ENCODE measurements at regions not wholly inside any gene's neighbourhood (a gene's known extent, or its start where the extent isn't known, plus 50 kb on each side); places are given as distances from the start of the nearest gene placed in this dataset.
"Not testable (repeated sequence)": the region's sequence is repeated elsewhere in the genome, so short reads cannot be mapped to it uniquely, and the experiment has no call there.

GRCh38 chr6:13874191-13874549 lies 50.6 kb upstream of the RNF182 start:
- no peak for TF ChIP-seq CTCF (IDR thresholded peaks at IDR 0.05; ENCODE audit: low read depth, low read length)
- no peak for DNase-seq (ENCODE audit: extremely low read depth, low read depth)

- no peak for DNase-seq (ENCODE audit: extremely low read depth, low read depth)
- TF ChIP-seq CTCF (IDR thresholded peaks at IDR 0.05; ENCODE audit: low read depth, low read length), result peak; percentile 65
These were observed 51.2 kb upstream of the RNF182 start for GRCh38 chr6:13873288-13874190.

- DNase-seq (ENCODE audit: extremely low read depth, low read depth), result no peak
- TF ChIP-seq CTCF (IDR thresholded peaks at IDR 0.05; ENCODE audit: low read depth, low read length), result no peak
These were observed 52.1 kb upstream of the RNF182 start for GRCh38 chr6:13872681-13873080.

GRCh38 chr6:13872006-13872405 lies 52.7 kb upstream of the RNF182 start:
- DNase-seq (ENCODE audit: extremely low read depth, low read depth), result not testable (repeated sequence)

GRCh38 chr6:13870214-13870830 lies 54.4 kb upstream of the RNF182 start:
- TF ChIP-seq CTCF (IDR thresholded peaks at IDR 0.05; ENCODE audit: low read depth, low read length), result no peak
- DNase-seq (ENCODE audit: extremely low read depth, low read depth), result no peak

- no peak for TF ChIP-seq CTCF (IDR thresholded peaks at IDR 0.05; ENCODE audit: low read depth, low read length)
- DNase-seq (ENCODE audit: extremely low read depth, low read depth), result no peak
These were observed 53.9 kb upstream of the MCUR1 start for GRCh38 chr6:13868236-13868635.

- DNase-seq (ENCODE audit: extremely low read depth, low read depth), result no peak
- no peak for TF ChIP-seq CTCF (IDR thresholded peaks at IDR 0.05; ENCODE audit: low read depth, low read length)
These were observed 51.9 kb upstream of the MCUR1 start for GRCh38 chr6:13866301-13866700.
